ENCODE measurements at regions not wholly inside any gene's neighbourhood (a gene's known extent, or its start where the extent isn't known, plus 50 kb on each side); places are given as distances from the start of the nearest gene placed in this dataset.

DNA sequence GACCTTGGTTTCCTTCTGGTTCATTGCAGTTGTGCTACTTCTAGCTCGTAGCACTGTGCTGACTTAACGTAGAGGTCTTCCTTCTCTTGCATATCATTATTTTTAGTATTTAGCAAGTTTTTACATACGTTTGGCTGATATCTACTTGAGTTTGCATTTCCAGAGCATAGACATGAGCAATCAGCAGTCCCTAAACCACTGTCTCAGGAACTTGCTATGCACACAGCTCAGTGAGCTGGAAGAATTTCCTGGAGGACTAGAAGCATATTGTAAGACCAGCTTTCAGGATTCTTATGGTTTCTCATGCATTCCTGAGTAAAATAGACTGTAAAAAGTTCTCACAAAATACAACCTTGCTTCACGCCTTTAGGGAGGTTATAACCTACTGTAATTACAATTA, 226.7 kb upstream of the PDGFD start:
- TF ChIP-seq, protein P1, sequence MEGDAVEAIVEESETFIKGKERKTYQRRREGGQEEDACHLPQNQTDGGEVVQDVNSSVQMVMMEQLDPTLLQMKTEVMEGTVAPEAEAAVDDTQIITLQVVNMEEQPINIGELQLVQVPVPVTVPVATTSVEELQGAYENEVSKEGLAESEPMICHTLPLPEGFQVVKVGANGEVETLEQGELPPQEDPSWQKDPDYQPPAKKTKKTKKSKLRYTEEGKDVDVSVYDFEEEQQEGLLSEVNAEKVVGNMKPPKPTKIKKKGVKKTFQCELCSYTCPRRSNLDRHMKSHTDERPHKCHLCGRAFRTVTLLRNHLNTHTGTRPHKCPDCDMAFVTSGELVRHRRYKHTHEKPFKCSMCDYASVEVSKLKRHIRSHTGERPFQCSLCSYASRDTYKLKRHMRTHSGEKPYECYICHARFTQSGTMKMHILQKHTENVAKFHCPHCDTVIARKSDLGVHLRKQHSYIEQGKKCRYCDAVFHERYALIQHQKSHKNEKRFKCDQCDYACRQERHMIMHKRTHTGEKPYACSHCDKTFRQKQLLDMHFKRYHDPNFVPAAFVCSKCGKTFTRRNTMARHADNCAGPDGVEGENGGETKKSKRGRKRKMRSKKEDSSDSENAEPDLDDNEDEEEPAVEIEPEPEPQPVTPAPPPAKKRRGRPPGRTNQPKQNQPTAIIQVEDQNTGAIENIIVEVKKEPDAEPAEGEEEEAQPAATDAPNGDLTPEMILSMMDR (IDR thresholded peaks at IDR 0.05), result no peak
- no peak for DNase-seq
- Mint-ChIP-seq H3K27ac (no peak overlapping the region), H3K4me3 (no peak overlapping the region), H3K27me3 (ENCODE audit: insufficient read depth) (no peaks in the 10 kb centered on the region), H3K9me3 (peaks cover 10% of the 10 kb centered on the region), H3K36me3 (ENCODE audit: low read depth) (no peaks in the 10 kb centered on the region), H3K4me1 (ENCODE audit: low read depth) (no peaks in the 10 kb centered on the region)

DNA sequence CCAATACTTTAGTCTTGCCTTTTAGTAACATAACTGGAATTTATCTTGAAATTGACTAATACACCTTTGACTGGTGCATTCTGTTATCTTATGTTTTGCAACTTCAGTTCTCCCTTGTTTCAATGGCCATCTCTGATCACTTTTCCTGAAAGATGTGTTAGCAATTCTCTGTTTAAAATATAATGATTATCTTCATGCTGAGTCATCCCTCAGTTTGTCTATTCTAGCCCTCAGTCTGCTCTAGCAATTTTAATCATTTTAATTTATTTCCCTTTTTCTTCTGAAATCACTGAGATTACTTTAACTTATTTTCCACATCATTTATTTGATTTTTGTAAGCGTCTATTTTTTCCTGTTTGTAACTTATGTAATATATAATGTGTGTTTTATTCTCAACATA, 221.9 kb upstream of the PDGFD start:
- Mint-ChIP-seq H3K27ac (no peak overlapping the region), H3K4me1 (ENCODE audit: low read depth) (no peaks in the 10 kb centered on the region), H3K9me3 (peaks cover 7% of the 10 kb centered on the region), H3K27me3 (ENCODE audit: insufficient read depth) (no peaks in the 10 kb centered on the region), H3K36me3 (ENCODE audit: low read depth) (no peaks in the 10 kb centered on the region), H3K4me3 (no peak overlapping the region)
- TF ChIP-seq, protein P1 (IDR thresholded peaks at IDR 0.05), result no peak
- no peak for DNase-seq

DNA sequence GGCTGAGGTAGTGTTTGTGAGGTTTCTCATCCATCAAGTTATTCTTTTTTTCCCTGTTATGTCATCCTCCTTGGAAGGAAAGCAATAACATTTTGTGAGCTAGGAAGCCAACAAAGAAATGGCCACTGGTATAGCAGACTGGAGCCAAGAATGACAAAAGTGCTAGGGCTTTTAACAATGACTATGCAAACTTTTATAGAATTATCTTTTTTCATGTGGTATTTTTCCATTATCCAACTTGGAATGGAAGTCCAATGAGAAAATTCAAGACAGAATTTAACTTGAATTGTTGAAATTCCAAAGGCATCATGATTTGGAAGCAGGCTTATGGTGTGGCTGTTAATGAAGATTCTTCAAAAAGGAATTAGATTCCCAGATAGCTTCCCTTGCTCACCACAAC, 216.4 kb upstream of the PDGFD start:
- Mint-ChIP-seq H3K36me3 (ENCODE audit: low read depth) (no peaks in the 10 kb centered on the region), H3K9me3 (peaks cover 9% of the 10 kb centered on the region), H3K4me1 (ENCODE audit: low read depth) (no peaks in the 10 kb centered on the region), H3K4me3 (no peak overlapping the region), H3K27me3 (ENCODE audit: insufficient read depth) (no peaks in the 10 kb centered on the region), H3K27ac (no peak overlapping the region)
- TF ChIP-seq, protein P1 (IDR thresholded peaks at IDR 0.05), result no peak
- no peak for DNase-seq

DNA sequence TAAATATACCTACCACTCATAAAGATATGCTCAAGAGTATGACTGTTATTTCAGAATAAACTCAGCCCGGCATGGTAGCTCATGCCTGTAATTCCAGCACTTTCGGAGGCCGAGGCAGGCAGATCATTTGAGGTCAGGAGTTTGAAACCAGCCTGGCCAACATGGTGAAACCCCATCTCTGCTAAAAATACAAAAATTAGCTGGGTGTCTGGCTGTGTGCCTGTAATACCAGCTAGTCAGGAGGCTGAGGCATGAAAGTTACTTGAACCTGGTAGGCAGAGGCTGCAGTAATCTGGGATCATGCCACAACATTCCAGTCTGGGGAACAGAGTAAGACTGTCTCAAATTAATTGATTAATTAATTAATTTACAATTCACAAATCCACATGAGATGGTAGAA, 208.2 kb upstream of the PDGFD start:
- Mint-ChIP-seq H3K27ac (no peak overlapping the region), H3K4me1 (ENCODE audit: low read depth) (no peaks in the 10 kb centered on the region), H3K36me3 (ENCODE audit: low read depth) (no peaks in the 10 kb centered on the region), H3K4me3 (no peak overlapping the region), H3K9me3 (peaks cover 7% of the 10 kb centered on the region), H3K27me3 (ENCODE audit: insufficient read depth) (no peaks in the 10 kb centered on the region)
- TF ChIP-seq, protein P1 (IDR thresholded peaks at IDR 0.05), result no peak
- DNase-seq, result no peak

DNA sequence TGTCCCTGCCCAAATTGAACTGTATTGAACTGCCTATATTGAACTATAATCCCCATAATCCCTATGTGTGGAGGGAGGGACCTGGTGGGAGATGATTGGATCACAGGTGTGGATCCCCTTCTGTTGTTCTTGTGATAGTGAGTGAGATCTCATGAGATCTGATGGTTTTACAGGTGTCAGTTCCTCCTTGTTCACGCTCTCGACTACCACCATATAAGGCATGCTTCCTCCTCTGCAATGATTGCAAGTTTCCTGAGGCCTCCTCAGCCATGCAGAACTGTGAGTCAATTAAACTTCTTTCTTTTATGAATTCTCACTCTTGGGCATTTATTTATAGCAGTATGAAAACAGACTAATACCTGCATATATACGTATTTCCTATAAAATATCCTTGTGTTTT, 206.5 kb upstream of the PDGFD start:
- Mint-ChIP-seq H3K27ac (no peak overlapping the region), H3K4me3 (no peak overlapping the region), H3K9me3 (peaks cover 10% of the 10 kb centered on the region), H3K36me3 (ENCODE audit: low read depth) (no peaks in the 10 kb centered on the region), H3K4me1 (ENCODE audit: low read depth) (no peaks in the 10 kb centered on the region), H3K27me3 (ENCODE audit: insufficient read depth) (no peaks in the 10 kb centered on the region)
- TF ChIP-seq, protein P1 (IDR thresholded peaks at IDR 0.05), result no peak
- DNase-seq, result no peak

DNA sequence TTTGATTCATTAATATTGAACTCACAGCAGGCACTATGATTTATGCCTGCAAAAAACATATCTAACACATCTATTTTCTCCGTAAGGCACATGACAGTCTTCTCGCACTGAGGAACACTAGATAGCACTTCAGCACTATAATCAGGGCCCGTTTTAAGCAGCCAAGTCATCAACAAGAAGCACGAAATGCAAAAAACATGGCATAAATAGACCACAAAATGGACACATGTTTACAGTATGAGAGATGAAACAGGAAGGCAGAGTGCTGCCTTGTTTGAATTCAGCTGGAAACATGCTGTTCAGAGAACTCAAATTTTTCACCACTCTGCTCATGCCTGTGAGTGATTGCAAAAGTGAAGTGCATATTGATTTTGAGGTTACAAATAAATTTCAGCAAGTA, 205.8 kb upstream of the PDGFD start:
- Mint-ChIP-seq H3K9me3 (peaks cover 14% of the 10 kb centered on the region), H3K36me3 (ENCODE audit: low read depth) (no peaks in the 10 kb centered on the region), H3K4me1 (ENCODE audit: low read depth) (no peaks in the 10 kb centered on the region), H3K27me3 (ENCODE audit: insufficient read depth) (no peaks in the 10 kb centered on the region), H3K27ac (no peak overlapping the region), H3K4me3 (no peak overlapping the region)
- no peak for DNase-seq
- TF ChIP-seq, protein P1 (IDR thresholded peaks at IDR 0.05), result no peak
